Dermis microvascular lymphatic vessel endothelial cell (primary cell): ENCODE measurements at regions not wholly inside any gene's neighbourhood (a gene's known extent, or its start where the extent isn't known, plus 50 kb on each side); places are given as distances from the start of the nearest gene placed in this dataset.

Experiments
- DNase-seq, 2 donors: peaks; one replicate each; pipeline versions ENCODE4 v3.0.0 to v3.0.0-alpha.2; 2010; ENCODE audit warnings: low read depth in 2 of 2

DNA sequence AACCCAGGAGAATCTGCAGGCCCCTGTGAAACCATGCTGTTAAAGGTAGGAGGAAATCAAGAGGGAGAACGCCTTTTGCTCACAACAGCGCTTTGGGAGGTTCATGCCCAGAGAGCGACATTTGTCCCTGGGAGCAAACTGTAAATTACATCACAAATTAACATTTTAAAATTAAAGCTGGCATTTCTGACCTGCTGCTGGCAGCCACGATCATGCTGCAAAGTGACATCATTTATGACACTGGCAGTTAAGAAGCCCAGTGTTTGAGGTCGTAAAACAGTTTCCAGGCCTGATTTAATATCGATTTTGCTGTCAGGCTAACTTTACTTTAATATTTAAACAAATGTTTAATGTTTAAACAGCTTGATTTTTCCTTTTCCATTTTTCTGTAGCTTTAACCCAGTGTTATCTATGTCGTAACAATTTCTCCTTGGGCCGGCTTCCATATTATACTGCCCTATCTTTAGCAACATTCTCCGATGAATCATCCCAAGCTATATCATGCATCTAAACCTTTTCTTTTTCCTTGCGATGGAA lies 86.5 kb upstream of the NPVF start:
- DNase-seq: no peak

DNA sequence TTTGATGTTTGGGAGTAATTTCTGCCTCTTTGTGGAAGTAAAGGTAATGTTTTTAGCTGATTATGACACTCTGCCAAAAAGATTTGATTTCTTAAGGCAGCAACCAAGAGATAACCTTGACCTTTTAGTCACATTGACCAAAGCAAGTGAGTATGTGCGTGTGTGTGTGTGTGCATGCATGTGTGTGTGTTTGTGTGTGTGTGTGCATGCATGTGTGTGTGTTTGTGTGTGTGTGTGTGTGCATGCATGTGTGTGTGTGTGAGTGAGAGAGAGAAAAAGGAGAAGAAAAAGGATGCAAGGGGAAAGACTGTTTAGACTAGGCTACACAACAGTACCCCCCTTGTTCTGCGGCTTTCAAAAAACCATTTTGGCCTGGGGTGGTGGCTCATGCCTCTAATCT lies 88.1 kb upstream of the NPVF start:
- DNase-seq: no peak

DNA sequence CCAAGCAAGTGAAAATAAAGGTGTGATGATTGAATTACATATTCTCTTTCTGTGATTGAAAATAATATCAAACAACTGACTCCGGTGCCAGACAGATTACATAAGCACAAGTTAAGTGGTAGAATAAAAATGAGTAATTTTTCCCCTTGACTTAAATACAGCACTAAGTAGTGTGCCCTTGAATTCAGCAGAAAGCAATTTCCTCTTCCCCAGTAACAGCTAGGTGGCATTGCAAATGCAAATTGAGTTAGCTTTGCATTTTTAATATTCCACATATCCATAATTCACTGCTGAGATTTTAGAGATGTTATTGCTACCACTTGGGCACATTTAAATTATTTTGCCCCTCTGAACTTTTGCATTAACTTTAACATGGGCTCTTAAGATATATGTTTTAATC lies 89.8 kb upstream of the NPVF start:
- DNase-seq: no peak

DNA sequence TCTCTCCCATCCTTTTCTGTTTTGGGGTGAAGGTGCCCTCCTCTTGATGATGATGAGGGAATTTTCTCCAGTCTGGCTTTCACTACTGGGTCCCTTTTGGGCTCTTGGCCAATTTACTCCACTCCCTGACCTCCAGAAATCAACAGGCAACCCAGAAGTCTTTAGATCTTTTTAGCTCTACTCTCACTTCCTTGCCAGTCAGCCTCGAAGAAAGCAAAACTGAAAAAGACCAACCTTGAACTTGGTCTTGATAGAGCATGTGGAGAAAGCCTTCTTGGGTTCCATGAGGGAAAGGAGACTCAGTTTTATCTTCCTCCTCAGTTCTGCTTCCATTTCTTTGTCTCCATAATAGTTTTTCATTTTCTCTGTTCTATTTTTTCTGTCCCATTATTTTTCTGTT lies 91.4 kb upstream of the NPVF start:
- DNase-seq: no peak

DNA sequence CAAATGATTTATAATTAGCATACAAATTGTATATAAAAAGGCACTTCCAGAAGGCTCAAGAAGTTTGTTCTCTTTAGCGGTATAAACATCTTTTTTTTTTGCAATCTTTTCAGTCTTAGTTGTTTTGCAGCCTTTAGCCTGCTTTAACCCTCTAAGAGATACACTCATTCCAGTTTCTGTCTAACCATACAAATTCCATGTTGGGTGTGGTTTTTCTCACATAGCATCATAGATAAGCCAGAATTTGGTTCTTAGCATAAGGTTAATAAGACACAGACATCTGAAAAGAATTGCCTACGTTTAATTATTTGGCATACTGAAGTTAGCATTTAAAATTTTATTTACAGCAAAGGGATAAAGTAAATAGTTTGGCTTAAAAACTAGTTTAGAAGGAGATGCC lies 92.5 kb upstream of the NPVF start:
- DNase-seq: no peak

DNA sequence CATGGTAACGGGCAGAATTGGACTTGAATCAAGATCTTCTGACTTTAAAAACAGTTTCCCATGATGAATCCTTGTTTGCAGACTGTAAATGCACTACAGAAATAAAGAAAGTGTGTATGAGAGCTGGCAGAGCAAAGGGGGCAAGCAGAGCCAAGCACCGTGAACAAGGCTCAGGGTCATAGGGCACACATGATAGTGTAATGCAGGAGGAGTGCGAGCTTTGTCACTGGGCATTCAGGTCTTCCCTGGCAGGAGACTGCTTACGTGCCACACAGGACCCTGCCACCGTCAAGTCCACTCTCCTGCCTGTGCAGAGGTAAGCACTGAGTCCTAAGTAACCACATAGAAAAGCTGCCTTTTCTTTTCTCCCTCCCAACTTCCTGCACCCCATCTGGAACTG lies 93.1 kb upstream of the NPVF start:
- DNase-seq: no peak

DNA sequence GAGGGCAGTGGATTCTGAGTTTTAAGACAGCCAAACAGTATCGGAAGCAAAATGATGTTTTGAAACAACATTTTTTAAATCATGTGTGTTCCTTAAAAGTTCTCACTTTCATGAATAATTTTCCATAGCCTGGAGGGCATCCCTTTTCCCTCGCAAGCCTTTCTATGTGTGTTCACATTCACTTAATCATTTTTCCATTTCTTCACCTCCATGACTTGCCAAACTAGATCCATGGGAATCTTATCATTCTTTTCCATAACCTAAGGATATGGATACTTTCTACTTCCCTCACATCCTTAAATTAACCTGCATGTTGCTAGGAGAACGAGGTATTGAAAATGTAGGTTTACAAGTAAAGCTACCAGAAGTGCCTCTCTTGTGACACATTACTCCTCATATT lies 94.2 kb upstream of the NPVF start:
- no peak for DNase-seq

DNA sequence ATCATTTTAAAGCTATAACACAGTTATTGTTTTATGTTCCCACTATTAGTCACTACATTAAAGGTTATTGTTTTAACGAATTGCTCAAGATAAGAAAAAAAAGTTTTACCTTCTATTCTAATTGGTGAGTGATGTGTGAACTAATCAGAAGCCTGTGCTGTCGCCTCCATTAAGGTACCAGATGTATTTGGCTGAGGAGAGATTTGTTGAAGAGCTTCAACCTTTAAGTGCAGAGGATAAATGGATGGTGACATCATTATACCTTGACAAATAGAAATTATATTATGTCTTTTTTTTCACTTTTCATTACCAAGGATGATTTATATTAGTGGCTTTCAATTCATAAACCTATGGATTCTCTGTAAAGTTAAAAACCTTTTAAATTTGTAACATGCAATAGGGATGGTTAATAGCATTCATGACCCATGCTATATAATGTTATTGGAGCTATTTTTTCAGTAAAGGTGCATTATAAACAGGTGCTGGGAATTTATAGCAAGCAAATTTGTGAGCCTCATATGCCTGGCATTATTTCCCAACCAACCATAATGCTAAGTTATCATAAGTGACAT lies 97.0 kb upstream of the NPVF start:
- DNase-seq: no peak

DNA sequence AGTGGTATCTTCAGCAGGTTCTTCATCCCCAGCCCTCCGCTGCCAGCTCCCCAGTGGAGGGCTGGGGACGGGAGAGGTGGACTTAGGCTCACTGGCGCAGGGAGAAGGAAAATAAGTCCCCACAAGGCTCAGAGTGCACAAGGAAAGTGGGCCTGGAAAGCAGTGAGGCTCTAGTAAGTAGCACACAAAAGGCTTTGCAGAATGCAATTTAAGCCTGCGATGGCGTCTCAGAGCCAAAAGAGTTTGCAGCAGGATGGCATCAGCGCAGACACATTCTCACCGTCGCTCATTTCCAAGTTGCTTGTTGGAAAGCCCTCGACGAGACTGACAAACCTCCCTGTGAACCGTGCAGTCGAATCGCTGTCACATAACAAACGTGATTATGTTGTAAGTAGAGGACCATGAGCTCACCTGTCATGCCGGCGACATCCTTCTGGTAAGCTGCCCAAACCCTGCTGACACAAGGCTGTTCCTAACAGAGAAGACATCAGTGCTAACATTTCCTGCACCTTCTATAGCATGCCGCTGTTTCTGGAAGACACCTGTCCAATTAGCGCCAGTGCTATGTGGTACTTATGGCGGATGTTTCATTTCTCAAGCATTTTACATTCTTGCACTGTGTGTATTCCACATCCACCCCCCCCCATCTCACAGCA lies 98.3 kb upstream of the NPVF start:
- no peak for DNase-seq

DNA sequence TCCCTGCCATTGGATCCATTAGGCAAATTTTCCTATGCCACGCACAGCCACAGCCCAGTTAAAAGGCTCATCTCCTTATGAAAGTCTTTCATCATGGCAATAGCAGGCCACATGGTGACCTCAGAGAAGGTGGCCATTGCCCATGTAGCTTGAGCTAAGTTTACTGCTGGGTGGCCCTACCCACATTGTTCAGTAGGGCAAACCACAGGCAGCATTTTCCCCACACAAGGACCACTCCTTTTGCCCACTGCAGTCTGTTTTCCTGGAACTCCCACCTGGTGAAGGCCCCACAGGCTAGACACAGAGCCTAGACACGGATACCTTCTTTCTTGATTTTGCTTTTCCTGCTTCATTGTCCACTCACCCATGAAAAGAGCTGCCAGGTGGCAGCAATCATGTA lies 101.5 kb upstream of the NPVF start:
- DNase-seq: no peak

DNA sequence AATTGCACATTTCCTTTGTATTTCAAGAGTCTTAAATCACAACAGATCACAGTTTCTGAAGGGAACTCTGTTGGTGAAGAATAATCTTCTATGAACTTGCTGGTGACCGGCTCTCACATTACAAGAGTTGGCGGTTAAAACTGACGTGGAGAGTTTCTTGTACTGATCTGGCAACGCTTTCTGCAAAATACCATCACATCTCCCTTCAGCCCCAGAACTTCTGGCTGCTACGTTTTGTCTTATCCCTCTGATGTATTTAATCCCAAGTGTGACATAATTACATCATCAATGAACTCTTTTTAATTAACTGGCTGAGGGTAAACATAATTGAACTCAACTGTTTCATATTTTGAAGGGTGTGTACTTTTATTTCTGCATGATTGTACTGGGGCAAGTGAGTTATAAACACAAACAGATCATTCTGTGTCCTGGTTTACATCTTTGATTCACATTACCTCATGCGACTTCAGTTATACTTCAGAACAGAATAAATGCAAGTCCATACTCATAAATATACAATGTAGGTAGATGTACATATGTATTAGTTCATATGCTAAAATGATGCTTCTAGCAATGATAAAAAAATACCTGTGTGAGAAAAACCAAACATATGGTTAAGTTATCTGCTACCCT lies 105.1 kb upstream of the NPVF start:
- DNase-seq: no peak

DNA sequence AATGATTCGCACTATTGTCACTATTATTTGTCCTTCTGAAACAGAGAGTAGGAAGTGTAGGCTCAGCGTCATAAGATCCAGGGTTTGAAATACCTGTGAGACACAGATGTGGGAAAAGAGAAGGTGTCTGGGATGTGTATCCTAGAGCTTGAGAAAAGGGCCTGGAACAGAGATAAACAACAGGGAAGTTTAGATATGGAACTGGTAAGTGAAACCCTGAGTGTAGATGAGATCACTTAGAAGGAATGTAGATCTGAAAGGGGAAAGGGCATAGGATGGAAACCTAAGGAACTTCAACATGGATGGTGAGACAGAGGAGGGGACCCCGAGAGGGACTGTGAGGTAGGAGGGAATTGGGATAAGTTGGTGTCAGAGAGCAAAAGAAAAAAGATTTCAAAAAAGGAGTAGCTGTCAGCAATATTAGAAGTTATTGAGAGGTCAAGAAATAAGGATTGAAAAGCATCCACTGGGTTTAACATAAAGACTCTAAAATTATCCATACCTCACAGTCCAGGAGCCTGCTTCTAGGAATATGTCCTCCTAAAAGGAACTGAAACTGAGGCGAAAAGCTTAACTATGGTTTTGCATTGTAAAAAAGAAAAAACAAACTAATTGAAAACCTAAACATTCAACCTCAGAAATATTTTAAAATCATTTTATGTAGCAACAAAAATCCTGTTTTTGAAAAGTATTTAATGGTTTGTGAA lies 119.2 kb upstream of the NPVF start:
- no peak for DNase-seq

DNA sequence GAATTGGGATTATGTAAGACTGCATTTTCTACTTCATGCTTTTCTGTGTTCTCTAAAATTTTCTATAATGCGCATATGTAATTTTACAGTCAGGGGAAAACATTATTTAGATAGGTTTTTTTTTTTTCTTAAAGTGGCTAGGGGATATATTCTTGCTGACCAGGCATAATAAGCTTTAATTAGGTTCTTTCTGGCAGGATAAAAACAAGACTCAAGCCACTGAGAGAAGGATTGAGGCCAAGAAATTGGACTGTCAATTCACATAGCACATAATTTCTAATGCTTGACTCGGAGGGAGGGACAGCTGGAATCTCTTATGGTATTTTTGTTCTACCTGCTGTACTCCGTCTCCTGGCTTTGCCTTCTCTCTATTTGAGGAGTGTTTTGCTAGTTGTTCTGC lies 119.8 kb upstream of the NPVF start:
- DNase-seq: no peak

DNA sequence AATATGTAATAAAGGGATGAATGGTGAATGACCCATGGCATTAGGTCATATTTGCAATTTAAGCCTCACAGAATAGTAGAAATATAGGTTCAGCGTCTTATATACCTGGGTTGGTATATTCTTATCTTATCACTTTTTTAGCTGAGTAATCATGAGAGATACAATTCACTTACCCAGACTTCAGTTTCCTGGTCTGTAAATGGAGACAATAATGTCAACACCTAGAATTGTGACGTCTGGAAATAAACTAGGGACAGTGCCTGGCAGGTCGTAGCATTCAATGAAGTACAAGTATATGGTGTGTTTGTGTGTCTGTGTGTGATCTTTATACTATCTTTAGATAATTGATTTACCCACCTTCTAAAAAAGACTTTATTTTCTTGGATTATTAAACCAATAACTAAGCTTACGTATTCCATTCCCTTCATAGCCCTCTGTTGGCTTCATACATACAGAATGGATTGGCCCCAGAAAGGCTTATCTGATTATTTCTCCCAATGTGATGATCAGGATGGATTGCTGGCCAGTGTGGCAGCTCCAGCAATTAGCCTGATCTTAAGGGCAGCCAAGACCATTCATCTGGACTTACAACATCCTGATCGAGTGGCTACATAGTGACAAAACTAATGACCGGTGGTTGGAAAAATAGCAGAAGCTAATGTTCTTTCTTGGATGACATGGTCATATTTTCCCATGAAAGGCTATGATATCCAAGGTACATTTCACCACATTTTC lies 121.2 kb upstream of the NPVF start:
- no peak for DNase-seq

DNA sequence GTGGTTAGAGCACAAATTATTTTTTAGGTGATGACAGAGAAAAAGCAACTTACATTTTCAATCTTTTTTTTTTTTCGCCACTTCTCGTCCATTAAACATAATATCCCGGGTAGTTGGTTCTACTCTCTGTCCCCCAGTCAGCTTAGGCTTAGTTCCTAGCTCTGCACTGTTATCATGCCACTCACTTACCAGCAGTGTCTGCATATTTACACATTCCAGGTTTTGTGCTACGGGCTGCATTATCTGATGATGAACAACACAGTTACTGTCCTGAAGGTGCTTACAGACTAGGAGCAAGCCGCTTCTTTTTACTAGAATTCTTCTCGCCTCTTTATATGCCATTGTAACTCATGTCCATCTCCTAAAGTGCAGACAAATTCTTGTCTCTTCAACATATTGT lies 121.8 kb upstream of the NPVF start:
- DNase-seq: no peak

DNA sequence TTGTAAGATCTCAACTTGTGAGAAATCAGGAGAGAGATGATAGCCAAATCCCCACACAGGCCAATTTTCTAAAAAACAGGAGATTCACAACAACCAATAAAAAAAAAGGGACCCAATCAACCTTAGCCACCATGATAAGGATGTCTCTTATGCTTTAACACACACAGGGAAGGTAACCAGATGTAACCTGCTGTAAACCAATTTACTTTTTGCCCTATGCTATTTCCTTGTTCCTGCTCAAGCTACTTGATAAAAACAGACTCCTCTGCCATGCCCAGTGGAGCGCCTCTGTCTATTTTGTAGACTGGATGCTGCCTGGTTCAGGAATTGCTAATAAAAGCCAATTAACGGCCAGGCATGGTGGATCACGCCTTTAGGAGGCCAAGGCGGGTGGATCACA lies 123.5 kb upstream of the NPVF start:
- DNase-seq: no peak

DNA sequence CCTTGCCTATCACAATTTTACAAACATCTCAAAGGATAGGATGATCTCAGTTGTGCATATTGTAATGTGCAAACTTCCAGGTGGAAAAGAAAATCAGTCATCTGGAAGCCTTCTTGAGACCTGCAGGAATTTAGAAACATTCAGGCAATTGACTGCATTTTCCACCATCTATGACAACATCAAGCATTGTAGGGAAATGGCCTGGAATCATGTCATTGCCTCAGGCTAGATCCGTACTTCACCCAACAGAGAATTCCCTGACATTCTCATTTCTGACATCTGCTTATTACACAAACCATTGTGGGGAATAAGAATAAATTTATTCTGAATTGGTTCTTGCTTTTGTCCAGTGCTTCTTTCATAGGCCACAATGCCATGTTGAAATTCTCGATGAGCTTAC lies 124.9 kb upstream of the NPVF start:
- no peak for DNase-seq

DNA sequence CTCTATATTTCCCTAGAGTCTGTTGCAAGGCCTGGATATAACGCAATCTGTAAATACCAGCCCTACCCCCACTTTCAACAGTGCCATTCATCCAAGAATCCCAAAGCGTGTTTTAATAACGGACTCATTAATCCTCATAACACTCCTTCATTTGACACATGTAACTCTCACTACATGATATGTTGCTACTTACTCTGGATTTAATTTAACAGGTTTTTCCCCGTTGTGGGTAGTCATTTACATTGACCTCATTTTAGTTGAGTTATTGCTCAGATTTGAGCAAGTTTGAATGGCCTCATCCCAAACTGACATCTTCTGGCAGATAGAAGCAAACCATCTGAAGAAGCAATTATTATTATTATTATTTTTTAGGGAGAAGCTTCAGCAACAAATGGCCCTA lies 125.4 kb upstream of the NPVF start:
- DNase-seq: no peak

DNA sequence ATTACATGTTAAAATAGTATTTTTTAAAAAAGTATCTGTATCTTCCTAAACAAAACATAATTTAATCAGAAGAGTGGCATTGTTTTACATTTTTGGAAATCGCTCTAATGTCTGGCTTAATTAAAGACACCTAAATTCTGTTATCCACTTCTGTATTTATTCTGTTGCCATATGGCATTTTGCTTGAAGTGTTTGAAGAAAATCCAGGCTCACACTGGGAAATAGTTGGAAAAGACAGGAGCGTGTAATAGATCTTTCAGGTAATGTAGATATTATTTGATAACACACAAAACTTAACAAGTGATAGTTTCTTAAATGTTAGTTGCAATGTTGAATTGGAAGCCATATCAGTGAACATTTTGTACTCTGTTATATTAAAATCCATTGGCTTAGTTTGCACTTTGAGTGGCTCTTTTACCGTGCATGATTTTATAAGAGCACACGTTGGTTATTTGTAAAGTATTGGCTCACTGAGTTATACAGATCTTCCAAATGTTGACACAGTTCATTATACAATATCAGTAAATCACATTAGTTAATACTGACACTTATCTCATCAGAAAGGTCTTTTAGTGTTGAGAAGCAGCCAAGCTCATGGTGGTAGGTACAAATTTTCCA lies 128.4 kb upstream of the NPVF start:
- no peak for DNase-seq

DNA sequence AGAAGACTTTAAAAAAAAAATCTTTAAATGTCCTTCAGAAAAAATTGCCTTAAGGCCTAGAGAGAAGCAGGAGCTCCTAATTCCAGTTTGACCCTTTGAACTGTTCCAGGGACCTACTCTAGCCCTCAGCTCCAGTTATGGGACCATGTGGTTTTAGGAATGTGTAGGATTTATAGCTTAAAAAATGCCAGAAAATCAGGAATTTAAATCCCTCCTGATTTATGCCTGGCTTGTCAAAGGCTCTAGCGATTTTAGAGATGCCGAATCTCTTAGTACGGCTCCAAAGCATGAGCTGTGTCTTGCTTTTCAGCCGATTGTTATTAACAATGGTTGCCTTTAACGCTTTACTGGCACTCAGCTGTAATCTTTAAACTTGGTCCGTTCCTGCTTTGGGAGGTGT lies 130.6 kb upstream of the NPVF start:
- DNase-seq: no peak

DNA sequence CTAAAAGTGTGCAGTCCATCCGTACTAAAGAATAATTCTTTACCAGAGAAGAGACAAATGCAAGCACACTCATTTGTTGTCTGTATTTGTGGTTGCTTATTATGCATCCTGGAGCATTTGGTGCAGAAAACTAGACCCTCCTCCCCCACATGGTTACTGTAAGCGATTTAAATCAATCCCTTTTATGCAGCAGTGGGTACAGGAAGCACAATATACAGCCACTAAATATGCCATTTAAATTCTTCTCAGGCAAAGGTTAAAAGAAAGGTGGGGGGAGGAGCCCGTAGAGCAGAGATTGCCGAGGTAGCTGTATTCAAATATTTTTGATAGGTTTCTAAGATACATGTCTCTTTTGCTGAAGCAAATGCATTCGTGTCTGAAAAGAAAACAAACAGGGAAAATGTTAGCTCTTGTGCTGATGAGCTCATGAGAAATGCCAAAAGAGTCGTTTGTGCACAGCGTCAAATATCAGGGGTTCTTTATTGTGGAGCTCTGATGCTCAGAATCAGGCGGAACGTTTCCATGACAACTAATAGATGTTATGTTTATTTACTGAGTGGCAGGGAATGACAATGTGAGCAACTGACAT lies 131.3 kb upstream of the NPVF start:
- DNase-seq: no peak
